Cardiac muscle cell (in vitro differentiated cells and primary cell): ENCODE measurements at regions not wholly inside any gene's neighbourhood (a gene's known extent, or its start where the extent isn't known, plus 50 kb on each side); places are given as distances from the start of the nearest gene placed in this dataset.
"Not testable (repeated sequence)": the region's sequence is repeated elsewhere in the genome, so short reads cannot be mapped to it uniquely, and the experiment has no call there.

ENCODE experiments used
- DNase-seq, 2 donors: peaks; one replicate each; pipeline versions ENCODE4 v3.0.0 to v3.0.0-alpha.2; 2010 to 2017; ENCODE audit warnings: low read depth in 1 of 2, low spot score in 1 of 2
- H3K27ac ChIP-seq: fragments of 200-600 bp; sonication (generic); 2 replicates; pipeline ENCODE4 v1.5.1; 2016
- H3K27me3 ChIP-seq: fragments of 200-600 bp; sonication (generic); 2 replicates; pipeline ENCODE4 v1.6.0; 2016; ENCODE audit warnings: control low read depth
- H3K36me3 ChIP-seq: fragments of 200-600 bp; sonication (generic); 2 replicates; pipeline ENCODE4 v1.5.1; 2016; ENCODE audit warnings: control low read depth
- H3K4me1 ChIP-seq: fragments of 200-600 bp; sonication (generic); 2 replicates; pipeline ENCODE4 v1.8.1; 2017; ENCODE audit warnings: low read depth, mild to moderate bottlenecking, mixed run types
- H3K4me3 ChIP-seq: fragments of 200-600 bp; sonication (generic); 2 replicates; pipeline ENCODE4 v1.5.1; 2016; ENCODE audit warnings: mild to moderate bottlenecking
- H3K9me3 ChIP-seq: fragments of 200-600 bp; sonication (generic); 2 replicates; pipeline ENCODE4 v1.5.1; 2017; ENCODE audit warnings: low read depth, mild to moderate bottlenecking, control low read depth
- CTCF ChIP-seq: IDR thresholded peaks from 2 replicates; pipeline ENCODE4 v1.5.1; 2012; ENCODE audit warnings: low read depth, mild to moderate bottlenecking, low read length

DNA sequence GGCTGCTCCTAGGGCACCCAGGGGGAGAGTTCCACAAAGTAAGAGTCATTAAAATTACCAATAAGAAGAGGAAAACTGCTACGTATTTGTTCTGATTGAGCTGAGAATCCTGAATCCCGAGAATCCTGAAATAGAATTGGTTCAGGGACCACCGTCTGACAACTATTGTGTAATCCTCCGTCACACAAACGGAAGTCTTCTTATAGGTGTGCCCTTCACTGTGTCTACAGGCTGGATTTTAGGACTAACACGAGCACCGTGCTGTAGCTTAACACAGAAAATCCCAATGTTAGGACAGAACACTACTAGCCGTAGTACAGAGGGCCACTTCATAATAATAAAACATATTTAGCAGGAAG, 50.6 kb upstream of the RNF182 start:
- no peak for DNase-seq
- TF ChIP-seq CTCF = no peak
- H3K27me3 ChIP-seq = no peaks in the 10 kb centered on the region

DNA sequence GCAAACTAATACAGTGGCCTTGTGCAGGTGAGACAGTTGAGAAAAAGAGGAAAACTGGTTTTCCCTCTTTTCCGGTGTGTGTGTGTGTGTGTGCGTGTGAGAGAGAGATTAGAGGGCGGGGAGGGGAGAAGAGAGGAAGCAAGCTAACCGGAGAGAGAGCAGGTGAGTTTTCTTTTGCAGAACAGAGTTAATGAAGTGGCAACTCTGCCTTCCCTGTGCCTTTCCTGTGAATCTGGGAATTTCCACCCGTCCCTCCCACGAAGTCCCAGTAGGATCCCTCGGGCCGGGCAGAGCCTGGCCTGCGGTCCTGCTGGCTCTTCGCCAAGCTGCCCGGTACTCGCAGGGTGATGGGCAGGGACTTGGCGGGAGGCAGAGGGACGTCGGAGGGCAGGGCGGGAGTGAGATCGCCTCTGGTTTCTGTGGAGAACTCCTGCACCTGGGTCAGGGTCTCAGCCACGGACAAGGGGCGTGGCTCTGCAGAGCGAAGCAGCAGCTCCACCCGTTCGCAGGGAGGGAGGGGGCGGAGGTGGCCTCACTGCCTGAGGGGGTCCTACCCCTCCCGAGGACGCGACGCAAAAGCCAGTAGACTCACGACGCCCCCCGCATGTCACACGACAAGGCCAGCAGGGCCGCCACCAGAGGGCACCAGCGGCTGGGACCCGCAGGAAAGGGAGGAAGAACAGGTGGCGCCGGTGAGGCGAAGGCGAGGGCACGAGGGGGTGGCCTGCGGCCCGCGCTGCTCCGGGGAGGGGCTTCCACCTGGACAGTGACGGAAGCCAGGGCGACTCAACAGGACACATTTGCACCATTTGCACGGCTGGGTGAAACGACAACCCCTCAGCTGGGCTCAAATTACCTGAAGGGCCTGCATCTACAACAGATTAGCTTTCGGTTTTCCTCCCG, 51.2 kb upstream of the RNF182 start:
- peak; percentile 35 to 66 for DNase-seq
- no peak overlapping the region for H3K27ac ChIP-seq
- no peaks in the 10 kb centered on the region for H3K27me3 ChIP-seq
- H3K4me1 ChIP-seq = no peaks in the 10 kb centered on the region
- no peaks in the 10 kb centered on the region for H3K36me3 ChIP-seq
- peak; percentile 74 for TF ChIP-seq CTCF
- no peak overlapping the region for H3K4me3 ChIP-seq
- no peaks in the 10 kb centered on the region for H3K9me3 ChIP-seq

More for the DNA sequence above, 50.6 kb upstream of the RNF182 start:
- H3K4me1 ChIP-seq = no peaks in the 10 kb centered on the region
- no peaks in the 10 kb centered on the region for H3K9me3 ChIP-seq
- H3K27ac ChIP-seq = no peak overlapping the region
- no peak overlapping the region for H3K4me3 ChIP-seq
- no peaks in the 10 kb centered on the region for H3K36me3 ChIP-seq

GRCh38 chr6:13872681-13873080, 52.1 kb upstream of the RNF182 start:
- DNase-seq = no peak
- no peak for TF ChIP-seq CTCF
- no peaks in the 10 kb centered on the region for H3K9me3 ChIP-seq
- H3K27me3 ChIP-seq = no peaks in the 10 kb centered on the region
- H3K27ac ChIP-seq = no peak overlapping the region
- no peak overlapping the region for H3K4me3 ChIP-seq
- no peaks in the 10 kb centered on the region for H3K4me1 ChIP-seq
- H3K36me3 ChIP-seq = no peaks in the 10 kb centered on the region

- H3K27ac ChIP-seq, H3K4me3 ChIP-seq, H3K9me3 ChIP-seq, H3K4me1 ChIP-seq, H3K27me3 ChIP-seq, H3K36me3 ChIP-seq, DNase-seq: not testable (repeated sequence)
Measured at GRCh38 chr6:13872006-13872405, 52.7 kb upstream of the RNF182 start.

DNA sequence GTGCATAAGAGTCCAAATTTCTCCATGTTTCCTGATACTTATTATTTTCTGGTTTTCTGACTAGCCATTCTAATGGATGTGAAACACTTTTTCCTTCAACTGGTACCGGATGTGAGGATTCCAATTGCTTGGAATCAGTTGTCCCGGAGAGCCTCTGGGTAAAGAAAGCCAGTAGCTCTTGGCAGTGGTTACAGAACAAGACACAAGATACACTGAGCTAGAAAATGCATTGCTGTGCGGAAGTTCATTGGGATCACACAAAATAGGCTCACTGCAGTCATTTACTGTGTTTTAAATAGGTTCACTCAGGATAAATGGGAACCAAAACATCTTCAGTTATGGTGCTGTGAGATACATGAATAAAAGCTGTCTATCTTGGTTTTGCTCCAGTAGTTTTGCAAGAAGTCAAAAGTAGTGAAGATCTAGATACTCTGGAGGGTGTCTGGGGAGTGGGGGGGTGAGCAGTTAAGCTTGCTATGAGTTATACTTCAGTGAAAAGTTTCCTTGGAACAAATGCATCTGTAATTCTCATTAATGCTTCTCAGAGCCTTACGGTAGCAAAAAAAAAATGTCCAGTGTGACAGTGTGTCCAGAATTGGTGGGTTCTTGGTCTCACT, 54.4 kb upstream of the RNF182 start:
- H3K9me3 ChIP-seq = no peaks in the 10 kb centered on the region
- H3K4me1 ChIP-seq = no peaks in the 10 kb centered on the region
- no peak overlapping the region for H3K27ac ChIP-seq
- H3K27me3 ChIP-seq = no peaks in the 10 kb centered on the region
- no peak for DNase-seq
- H3K36me3 ChIP-seq = no peaks in the 10 kb centered on the region
- no peak overlapping the region for H3K4me3 ChIP-seq
- no peak for TF ChIP-seq CTCF

- Histone ChIP-seq H3K4me3 (no peak overlapping the region), H3K4me1 (no peaks in the 10 kb centered on the region), H3K36me3 (no peaks in the 10 kb centered on the region), H3K27ac (no peak overlapping the region), H3K9me3 (no peaks in the 10 kb centered on the region), H3K27me3 (no peaks in the 10 kb centered on the region)
- no peak for DNase-seq
- no peak for TF ChIP-seq CTCF
Measured at GRCh38 chr6:13868236-13868635, 53.9 kb upstream of the MCUR1 start.
